ENCODE measurements at regions not wholly inside any gene's neighbourhood (a gene's known extent, or its start where the extent isn't known, plus 50 kb on each side); places are given as distances from the start of the nearest gene placed in this dataset.

DNA sequence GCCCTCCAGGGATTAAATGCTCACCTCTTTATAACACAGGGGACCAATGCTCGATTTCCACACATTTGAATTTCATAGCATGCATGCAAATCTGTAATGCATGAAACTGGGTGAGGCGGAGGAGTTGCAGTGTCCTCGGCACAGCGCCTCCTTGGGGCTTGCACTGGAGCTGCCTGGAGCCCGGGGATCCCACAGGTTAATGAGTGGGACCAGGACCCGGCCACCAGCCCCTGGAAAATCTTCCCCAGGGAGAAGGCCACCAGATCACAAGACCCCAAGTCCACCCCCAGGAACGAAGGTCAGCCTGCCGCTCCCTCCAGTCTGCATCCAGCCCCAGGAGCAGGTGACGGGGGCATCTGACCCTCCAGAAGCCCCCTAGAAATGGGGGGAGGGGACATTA lies 119.1 kb downstream of the MN1 start:
- DNase-seq (ENCODE audit: low read depth): no peak

DNA sequence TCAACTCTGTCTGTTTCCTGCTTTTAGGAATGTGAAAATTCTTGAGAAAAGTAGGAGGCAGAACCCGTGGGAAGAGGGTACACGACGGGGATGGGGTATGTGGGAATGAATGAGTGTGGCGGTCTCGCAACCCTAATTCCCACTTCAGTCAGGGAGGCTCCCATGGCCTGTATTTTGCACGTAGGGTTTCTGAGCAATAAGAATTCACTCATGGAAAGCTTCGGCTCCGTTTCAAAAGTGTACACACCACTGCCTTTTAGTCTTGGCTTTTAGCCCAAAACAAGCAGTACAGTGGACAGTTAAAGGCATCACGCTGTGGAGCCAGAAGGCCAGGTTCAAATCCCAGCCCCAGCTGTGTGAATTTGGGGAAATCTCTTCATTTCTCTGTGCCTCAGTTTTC lies 116.7 kb downstream of the MN1 start:
- DNase-seq (ENCODE audit: low read depth): no peak

DNA sequence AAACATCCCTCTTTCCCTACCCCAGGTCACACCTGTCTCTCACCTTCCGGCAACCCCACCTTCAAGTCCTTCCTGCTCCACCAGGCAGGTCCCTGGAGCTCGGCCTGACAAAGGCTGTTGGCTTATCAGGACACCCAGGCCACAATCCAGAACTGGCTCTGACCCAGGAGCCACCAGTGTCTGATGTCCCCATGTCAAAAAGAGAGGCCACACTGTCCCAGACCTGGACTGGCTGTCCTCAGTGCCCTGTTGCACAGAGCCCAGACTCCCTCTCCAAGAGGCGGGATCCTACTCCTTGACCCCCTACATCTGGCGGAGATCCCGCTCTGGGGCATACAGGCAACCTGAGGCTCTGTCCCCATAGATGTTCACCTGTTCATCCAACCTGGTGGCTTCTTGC lies 116.0 kb downstream of the MN1 start:
- DNase-seq (ENCODE audit: low read depth): no peak

DNA sequence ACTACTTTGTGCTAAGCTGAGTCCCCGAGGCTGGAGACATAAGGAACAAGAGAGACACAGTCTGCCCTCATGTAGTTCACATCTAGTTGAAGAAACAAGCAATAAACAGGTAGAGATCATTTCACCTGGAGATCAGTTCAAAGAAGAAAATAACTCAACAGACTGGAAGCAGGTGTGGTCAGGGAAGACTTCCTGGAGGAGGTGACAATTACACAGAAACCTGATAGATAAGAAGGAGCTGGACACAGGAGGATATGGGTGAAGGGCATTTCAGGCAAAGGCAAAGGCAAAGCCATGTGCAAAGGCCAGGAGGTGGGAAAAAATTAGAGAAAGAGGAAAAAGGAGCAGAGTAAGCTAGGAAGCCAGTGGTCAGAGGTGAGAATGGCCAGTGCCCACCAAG lies 115.6 kb downstream of the MN1 start:
- DNase-seq (ENCODE audit: low read depth): no peak

DNA sequence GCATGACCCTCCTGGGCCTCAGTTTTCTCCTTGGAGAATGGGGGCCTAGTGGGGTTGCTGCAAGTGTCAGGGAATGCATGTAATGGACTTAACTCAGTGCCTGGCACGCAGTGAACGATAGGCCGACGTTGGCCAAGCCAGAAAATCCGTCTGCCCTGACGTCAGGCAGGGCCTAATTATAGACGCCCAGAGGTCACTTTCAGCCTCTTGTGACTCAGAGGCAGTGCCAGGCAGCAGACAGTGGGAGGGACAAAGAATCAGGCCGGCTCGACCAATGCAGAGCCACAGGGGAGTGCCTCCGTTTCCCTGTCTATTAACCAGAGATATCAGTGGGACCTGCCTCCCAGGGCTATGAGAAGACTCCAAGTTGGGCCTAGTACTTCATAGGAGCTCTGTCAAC lies 115.0 kb downstream of the MN1 start:
- DNase-seq (ENCODE audit: low read depth): peak; percentile 73

DNA sequence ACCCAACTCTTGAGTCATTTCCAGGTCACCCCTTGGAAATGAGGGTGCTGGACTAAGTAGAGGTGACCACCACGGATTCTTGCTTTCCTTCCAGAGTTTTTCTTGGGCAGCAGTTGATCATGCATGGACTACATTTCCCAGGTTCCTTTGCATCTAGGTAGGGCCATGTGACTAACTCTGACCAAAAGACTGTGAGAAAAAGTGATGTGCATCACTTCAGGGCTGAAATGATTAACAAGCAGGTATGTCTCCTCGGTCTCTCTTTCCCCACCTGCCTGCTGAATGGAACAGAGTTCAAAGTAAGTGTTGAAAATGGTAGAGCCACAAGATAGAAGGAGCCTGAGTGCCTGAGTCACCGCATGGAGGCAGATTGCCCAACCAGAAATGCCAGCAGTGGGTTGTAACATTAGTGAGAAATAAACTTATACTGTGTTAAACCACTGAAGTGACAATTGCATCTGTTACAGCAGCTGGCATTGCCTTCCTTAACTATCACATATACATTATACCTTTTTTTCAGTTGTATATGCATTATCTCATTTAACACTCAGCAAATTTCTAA lies 113.5 kb downstream of the MN1 start:
- DNase-seq (ENCODE audit: low read depth): no peak

DNA sequence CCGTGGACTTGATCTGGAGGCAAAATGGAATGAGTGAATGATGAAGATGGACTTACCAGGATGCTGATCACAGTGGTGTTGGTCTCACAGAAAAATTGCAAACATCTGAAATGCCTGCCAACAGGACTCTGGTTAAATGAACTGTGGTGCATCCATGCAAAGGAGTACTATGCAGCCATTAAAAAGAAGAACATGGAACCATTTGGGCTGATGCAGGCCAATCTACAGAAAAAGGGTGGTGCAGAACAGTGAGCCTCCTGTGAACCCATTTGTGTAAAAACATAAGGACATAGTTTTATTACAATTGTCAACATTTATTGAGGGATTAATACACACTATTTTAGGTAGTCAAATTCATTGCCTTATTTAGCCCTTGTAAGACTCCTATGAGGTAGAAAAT lies 111.9 kb downstream of the MN1 start:
- no peak for DNase-seq (ENCODE audit: low read depth)

DNA sequence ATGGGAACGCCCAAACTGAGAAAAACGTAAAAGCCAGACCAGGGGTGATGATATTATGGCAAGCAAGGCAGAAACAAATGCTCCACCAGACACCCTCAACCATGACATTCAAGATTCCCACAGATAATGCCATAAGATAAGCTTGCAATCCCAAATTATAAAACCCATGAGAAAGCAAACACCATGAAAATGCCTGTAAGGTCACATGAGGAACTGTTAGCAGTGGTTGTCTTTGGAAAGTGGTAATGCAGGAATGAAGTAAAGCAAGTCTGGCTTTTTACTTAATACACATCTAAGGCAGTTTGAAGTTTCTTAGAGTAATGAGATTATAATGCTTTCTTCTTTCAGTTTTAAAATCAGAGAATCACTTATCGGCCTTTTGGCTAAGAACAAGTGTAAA lies 111.0 kb downstream of the MN1 start:
- no peak for DNase-seq (ENCODE audit: low read depth)

DNA sequence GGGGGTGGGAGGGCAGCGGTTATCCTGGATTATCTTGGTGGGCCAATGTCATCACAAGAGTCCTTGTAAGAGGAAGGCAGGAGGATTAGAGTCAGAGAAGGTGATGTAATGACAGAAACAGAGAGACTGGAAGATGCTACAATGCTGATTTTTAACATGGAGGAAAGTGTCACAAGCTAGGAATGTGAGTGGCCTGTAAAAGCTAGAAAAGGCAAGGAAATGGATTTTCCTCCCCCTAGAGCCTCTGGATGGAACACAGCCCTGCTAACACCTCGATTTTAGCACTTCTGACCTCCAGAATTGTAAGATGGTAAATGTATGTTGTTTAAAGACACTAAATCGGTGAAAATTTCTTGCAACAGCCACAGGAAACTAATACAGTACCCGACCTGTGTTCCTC lies 109.3 kb downstream of the MN1 start:
- DNase-seq (ENCODE audit: low read depth): no peak

DNA sequence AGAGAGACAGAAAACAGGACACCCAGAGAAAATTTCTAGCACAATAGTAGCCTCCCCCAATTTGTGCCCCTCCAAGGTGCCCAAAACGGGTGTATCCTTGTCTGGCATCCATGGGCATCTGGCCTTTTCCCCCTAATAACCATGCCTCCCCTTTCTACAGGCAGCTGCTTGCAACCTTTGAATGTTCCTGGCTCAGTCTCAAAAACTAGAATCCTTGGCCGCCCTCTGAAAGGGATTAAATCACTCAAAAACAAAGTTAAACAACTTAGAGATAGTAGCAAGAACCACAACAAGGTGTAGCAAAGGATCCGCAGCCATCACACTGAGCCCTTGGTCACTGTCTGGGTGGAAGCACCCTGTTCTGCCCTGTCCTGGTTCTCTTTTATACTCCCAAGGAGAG lies 105.6 kb downstream of the MN1 start:
- DNase-seq (ENCODE audit: low read depth): no peak

DNA sequence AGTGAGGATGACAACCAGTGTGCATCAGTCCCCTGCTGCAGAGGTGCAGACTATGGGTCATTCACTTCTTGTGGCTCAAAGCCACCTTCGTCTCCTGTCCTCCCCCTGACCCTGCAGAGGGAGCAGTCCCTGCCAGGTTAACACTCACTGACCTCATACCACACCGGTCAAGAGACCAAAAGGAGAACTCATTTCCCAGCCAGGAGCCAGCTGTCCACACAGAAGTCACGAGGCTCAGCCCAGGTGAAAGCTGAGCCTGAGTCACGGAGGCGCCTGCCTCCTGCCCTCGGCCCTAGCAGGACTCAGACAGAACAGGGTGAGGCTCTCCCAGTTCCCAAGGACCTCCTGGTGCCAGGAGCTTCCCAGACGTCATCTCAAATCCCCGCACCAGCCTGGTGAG lies 103.7 kb downstream of the MN1 start:
- no peak for DNase-seq (ENCODE audit: low read depth)
